Sigmoid colon (tissue), 4 donors: ENCODE measurements at regions not wholly inside any gene's neighbourhood (a gene's known extent, or its start where the extent isn't known, plus 50 kb on each side); places are given as distances from the start of the nearest gene placed in this dataset.

ENCODE experiments used
- EP300 ChIP-seq, 4 donors: sonication (generic); formaldehyde crosslinking; IDR thresholded peaks; one replicate each; pipeline ENCODE4 v1.6.1; 2017; ENCODE audit warnings: antibody characterized with exemption in 4 of 4
- POLR2A ChIP-seq, 2 donors: fragments of 450-650 bp; IDR thresholded peaks; one replicate each; pipeline ENCODE4 v1.6.1; 2016; ENCODE audit warnings: antibody characterized with exemption in 2 of 2, mild to moderate bottlenecking in 2 of 2, moderate library complexity in 2 of 2
- TF ChIP-seq, protein P1 (sequence below), 4 experiments: fragments of 450-650 bp in 3 of 4; fragments of 200-600 bp in 1 of 4; IDR thresholded peaks; one replicate each; pipeline ENCODE4 v1.5.1; 2016 to 2019; ENCODE audit warnings: antibody characterized with exemption in 4 of 4, mild to moderate bottlenecking in 3 of 4, moderate library complexity in 2 of 4

DNA sequence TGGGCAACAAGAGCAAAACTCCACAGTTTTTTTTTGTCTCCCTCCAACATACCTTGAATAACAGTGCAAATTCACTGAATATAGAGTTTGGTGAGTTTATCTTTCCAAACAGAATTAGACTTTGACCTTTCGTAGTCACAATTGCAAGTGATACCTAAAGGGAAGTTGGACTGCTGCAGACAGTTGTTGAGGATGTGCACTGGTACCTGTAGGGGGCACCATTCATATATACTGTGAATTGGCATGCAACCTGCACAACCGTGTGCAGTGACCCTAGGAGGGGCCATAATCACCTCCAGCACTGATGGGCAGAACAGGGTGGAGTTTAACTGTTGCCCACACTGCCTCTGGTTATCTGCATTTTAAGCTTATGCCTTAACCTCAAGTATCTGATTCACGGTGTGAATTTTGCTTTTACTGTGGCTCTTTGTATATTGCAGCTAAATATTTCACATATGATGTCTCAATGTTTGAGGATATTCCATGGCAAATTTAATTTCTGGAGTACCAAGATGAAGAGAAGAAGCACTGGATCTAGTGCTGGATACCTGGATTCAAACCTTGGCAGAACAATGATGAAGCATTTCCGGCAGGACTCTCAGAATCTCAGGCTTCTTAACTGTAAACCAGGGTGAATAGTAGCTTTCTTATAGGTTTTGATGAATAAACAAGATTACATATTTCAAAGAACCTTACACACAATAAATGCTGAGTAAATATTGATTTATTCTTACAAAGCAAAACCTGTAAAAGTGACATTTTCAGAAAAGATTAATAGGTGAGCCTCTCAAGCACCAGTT lies 144.3 kb downstream of the ACTBL2 start:
- no peak for TF ChIP-seq POLR2A (IDR thresholded peaks at IDR 0.05)
- TF ChIP-seq, protein P1, sequence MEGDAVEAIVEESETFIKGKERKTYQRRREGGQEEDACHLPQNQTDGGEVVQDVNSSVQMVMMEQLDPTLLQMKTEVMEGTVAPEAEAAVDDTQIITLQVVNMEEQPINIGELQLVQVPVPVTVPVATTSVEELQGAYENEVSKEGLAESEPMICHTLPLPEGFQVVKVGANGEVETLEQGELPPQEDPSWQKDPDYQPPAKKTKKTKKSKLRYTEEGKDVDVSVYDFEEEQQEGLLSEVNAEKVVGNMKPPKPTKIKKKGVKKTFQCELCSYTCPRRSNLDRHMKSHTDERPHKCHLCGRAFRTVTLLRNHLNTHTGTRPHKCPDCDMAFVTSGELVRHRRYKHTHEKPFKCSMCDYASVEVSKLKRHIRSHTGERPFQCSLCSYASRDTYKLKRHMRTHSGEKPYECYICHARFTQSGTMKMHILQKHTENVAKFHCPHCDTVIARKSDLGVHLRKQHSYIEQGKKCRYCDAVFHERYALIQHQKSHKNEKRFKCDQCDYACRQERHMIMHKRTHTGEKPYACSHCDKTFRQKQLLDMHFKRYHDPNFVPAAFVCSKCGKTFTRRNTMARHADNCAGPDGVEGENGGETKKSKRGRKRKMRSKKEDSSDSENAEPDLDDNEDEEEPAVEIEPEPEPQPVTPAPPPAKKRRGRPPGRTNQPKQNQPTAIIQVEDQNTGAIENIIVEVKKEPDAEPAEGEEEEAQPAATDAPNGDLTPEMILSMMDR (IDR thresholded peaks at IDR 0.05): no peak
- TF ChIP-seq EP300 (IDR thresholded peaks at IDR 0.05): no peak
